HepG2 (cell line): ENCODE measurements at regions not wholly inside any gene's neighbourhood (a gene's known extent, or its start where the extent isn't known, plus 50 kb on each side); places are given as distances from the start of the nearest gene placed in this dataset.

ENCODE experiments used
- ATAC-seq: fragments of 200-7000 bp; cut with Tn5 transposase; 3 replicates; pipeline ENCODE4 v1.9.1; 2020; ENCODE audit warnings: mild to moderate bottlenecking, moderate library complexity
- BruUV-seq: library from RNA; stranded (reverse); fragments of 400-500 nt; replicated peaks from 2 replicates; lab custom pipeline; 2021; lab: Mats Ljungman, UMichigan
- CTCF ChIA-PET: fragments of 300-600 bp; formaldehyde crosslinking; extraction: SDS; loops from one replicate; lab custom pipeline; 2021; ENCODE audit warnings: low total read pairs, inconsistent platforms, low intra/inter-chr PET ratio; lab: Yijun Ruan, JAX
- POLR2A ChIA-PET: fragments of 350-600 bp; sonication (Branson Sonifier 250); formaldehyde crosslinking; loops from one replicate; lab custom pipeline; 2020; ENCODE audit warnings: antibody characterized with exemption, inconsistent platforms; lab: Yijun Ruan, JAX
- DNase-seq: peaks from one replicate; pipeline ENCODE4 v3.0.0-alpha.2; 2015; ENCODE audit warnings: low spot score
- FAIRE-seq: peaks from 3 replicates; lab custom pipeline; 2011; peaks lifted over from hg19 to GRCh38; lab: Jason Lieb, UNC
- H2AFZ ChIP-seq: one replicate; pipeline ENCODE4 v1.6.1; 2011; ENCODE audit warnings: low read length, inconsistent platforms
- H3K27ac ChIP-seq: fragments of 300-600 bp; 3 replicates; pipeline ENCODE4 v1.8.0; 2011; ENCODE audit warnings: mixed run types, mild to moderate bottlenecking, mixed read lengths, low read length, inconsistent platforms; ENCODE audit not compliant: insufficient read depth; ENCODE audit errors: extremely low read length
- H3K27me3 ChIP-seq, 2 experiments: fragments of 200-600 bp in 1 of 2; 2 replicates in 1 of 2; 3 replicates in 1 of 2; pipeline versions ENCODE4 v1.6.0 to v1.8.0; 2011; ENCODE audit warnings: low read length in 2 of 2, mild to moderate bottlenecking in 2 of 2, moderate library complexity in 2 of 2, inconsistent platforms in 1 of 2; ENCODE audit not compliant: insufficient read depth in 2 of 2, control insufficient read depth in 1 of 2
- H3K36me3 ChIP-seq, 2 experiments: fragments of 200-600 bp in 1 of 2; replicated peaks in 1 of 2; 2 replicates in 1 of 2; 3 replicates in 1 of 2; pipeline versions ENCODE4 v1.5.1 to v1.8.0; 2011; ENCODE audit warnings: low read length in 2 of 2, inconsistent platforms in 1 of 2; ENCODE audit not compliant: insufficient read depth in 2 of 2, control insufficient read depth in 1 of 2
- H3K4me1 ChIP-seq: 2 replicates; pipeline ENCODE4 v1.5.1; 2012; ENCODE audit warnings: low read length, inconsistent platforms; ENCODE audit not compliant: insufficient read depth
- H3K4me2 ChIP-seq: 2 replicates; pipeline ENCODE4 v1.6.0; 2011; ENCODE audit warnings: low read depth, low read length, inconsistent platforms
- H3K4me3 ChIP-seq, 3 experiments: fragments of 200-600 bp in 1 of 3; sonication (generic), shearing (Covaris generic) in 1 of 3; replicated peaks in 1 of 3; 2 replicates each; pipeline ENCODE4 v1.5.1; 2011 to 2016; ENCODE audit warnings: low read length in 3 of 3, inconsistent platforms in 2 of 3, low read depth in 2 of 3, mild to moderate bottlenecking in 2 of 3, control low read depth in 1 of 3, mixed read lengths in 1 of 3; ENCODE audit not compliant: insufficient read depth in 1 of 3
- H3K79me2 ChIP-seq: one replicate; pipeline ENCODE4 v1.6.1; 2011; ENCODE audit warnings: low read length, inconsistent platforms; ENCODE audit not compliant: insufficient read depth
- H3K9ac ChIP-seq: 2 replicates; pipeline ENCODE4 v1.6.0; 2011; ENCODE audit warnings: mild to moderate bottlenecking, low read depth, low read length, inconsistent platforms; ENCODE audit not compliant: insufficient read depth
- H3K9me3 ChIP-seq: 2 replicates; pipeline ENCODE4 v1.5.1; 2012; ENCODE audit warnings: mild to moderate bottlenecking, low read length
- H4K20me1 ChIP-seq: 2 replicates; pipeline ENCODE4 v1.6.0; 2011; ENCODE audit warnings: inconsistent platforms, mild to moderate bottlenecking, low read length, moderate library complexity; ENCODE audit not compliant: insufficient read depth
- HIVEP1 ChIP-seq: sonication (generic); formaldehyde crosslinking; IDR thresholded peaks from 2 replicates; pipeline ENCODE4 v1.4.0; 2020; ENCODE audit warnings: mild to moderate bottlenecking, missing genetic modification reagents
- HNRNPK ChIP-seq: fragments of 200-400 bp; formaldehyde crosslinking; IDR thresholded peaks from 2 replicates; pipeline ENCODE4 v1.6.1; 2018; ENCODE audit warnings: low read length, low read depth, moderate library complexity, mild to moderate bottlenecking; ENCODE audit not compliant: poor library complexity, severe bottlenecking
- JUNB ChIP-seq: sonication (generic); formaldehyde crosslinking; IDR thresholded peaks from 2 replicates; pipeline ENCODE4 v1.8.0; 2022; ENCODE audit warnings: missing genetic modification reagents, mild to moderate bottlenecking, borderline replicate concordance
- KDM1A ChIP-seq: IDR thresholded peaks from 2 replicates; pipeline ENCODE4 v1.6.1; 2016; ENCODE audit warnings: missing compliant biosample characterization
- MEF2D ChIP-seq: sonication (generic); formaldehyde crosslinking; IDR thresholded peaks from 2 replicates; pipeline ENCODE4 v1.5.1; 2020; ENCODE audit warnings: mild to moderate bottlenecking, missing genetic modification reagents
- NFKBIZ ChIP-seq: IDR thresholded peaks from 2 replicates; pipeline ENCODE4 v1.6.1; 2018; ENCODE audit warnings: missing genetic modification reagents, missing compliant biosample characterization
- RXRA ChIP-seq: sonication (generic); formaldehyde crosslinking; IDR thresholded peaks from 2 replicates; pipeline ENCODE4 v1.5.1; 2020; ENCODE audit warnings: missing genetic modification reagents
- SIN3A ChIP-seq: IDR thresholded peaks from 2 replicates; pipeline ENCODE4 v1.6.1; 2011; ENCODE audit warnings: low read depth, mild to moderate bottlenecking, control low read depth, low read length, borderline replicate concordance
- ZBTB20 ChIP-seq: sonication (generic); formaldehyde crosslinking; IDR thresholded peaks from 2 replicates; pipeline ENCODE4 v1.8.1; 2023; ENCODE audit warnings: missing genetic modification reagents, low read depth, mild to moderate bottlenecking, borderline replicate concordance
- ZNF282 ChIP-seq: fragments of 450-650 bp; IDR thresholded peaks from 2 replicates; pipeline ENCODE4 v1.6.1; 2018; ENCODE audit not compliant: partially characterized antibody
- ZNF30 ChIP-seq: sonication (generic); formaldehyde crosslinking; IDR thresholded peaks from 2 replicates; pipeline ENCODE4 v1.5.0; 2020; ENCODE audit warnings: mild to moderate bottlenecking, missing genetic modification reagents
- ZNF382 ChIP-seq: sonication (generic); formaldehyde crosslinking; IDR thresholded peaks from 2 replicates; pipeline ENCODE4 v1.5.0; 2020; ENCODE audit warnings: missing genetic modification reagents, mild to moderate bottlenecking, borderline replicate concordance
- WGBS: methylation state at CpG from one replicate; pipeline ENCODE4 v1.1.6; 2017; ENCODE audit warnings: low lambda C conversion rate; 5-methylcytosine and 5-hydroxymethylcytosine counted together
- in situ Hi-C: cut with HindIII; loops from 2 replicates; pipeline ENCODE4 v1.10.0; 2017; ENCODE audit warnings: low pct_unique_long_range_greater_than_20kb; ENCODE audit not compliant: extremely low pct_ligation_motif_present
- intact Hi-C: fragments of 100-400 bp; cut with micrococcal nuclease; formaldehyde crosslinking; loops from one replicate; pipeline ENCODE4 v1.10.0; 2022; ENCODE audit not compliant: unreplicated experiment

DNA sequence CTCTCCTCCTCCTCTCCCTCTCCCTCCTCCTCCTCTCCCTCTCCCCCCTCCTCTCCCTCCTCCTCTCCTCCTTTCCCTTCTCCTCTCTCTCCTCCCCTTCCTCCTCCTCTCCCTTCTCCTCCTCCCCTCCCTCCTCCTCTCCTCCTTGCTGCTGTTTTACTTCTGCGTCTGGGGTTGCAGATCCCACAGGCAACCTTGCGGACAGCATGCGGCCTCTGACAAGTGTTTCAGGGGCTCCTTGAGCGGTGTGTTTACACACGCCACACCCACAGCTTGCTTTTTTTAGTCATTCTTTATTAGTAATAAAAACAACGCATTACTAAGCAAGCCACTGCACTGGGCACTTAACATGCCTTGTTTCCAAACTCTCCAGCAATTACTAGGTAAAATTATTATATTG, 81.9 kb downstream of the TFAP2C start:
- no peak overlapping the region for H3K4me3 ChIP-seq
- TF ChIP-seq ZNF282 (peak; percentile 19), HNRNPK (peak; percentile 5), NFKBIZ (CRISPR knock-in tag) (no peak), MEF2D (CRISPR knock-in tag) (no peak), KDM1A (no peak), JUNB (no peak), SIN3A (no peak)
- TF ChIP-seq, all 625 proteins: peak for 2
- no peaks in the 10 kb centered on the region for H3K36me3 ChIP-seq
- no peaks in the 10 kb centered on the region for H3K79me2 ChIP-seq
- DNase-seq: no peak
- no peaks in the 10 kb centered on the region for H3K9me3 ChIP-seq
- H3K4me1 ChIP-seq: no peaks in the 10 kb centered on the region
- in situ Hi-C loops: no loop called here
- no TSS peak for BruUV-seq
- H4K20me1 ChIP-seq: no peaks in the 10 kb centered on the region
- intact Hi-C loops: no loop called here
- no peak for ATAC-seq
- H2AFZ ChIP-seq: no peak overlapping the region
- FAIRE-seq: no peak
- WGBS: 16% methylated on average over 6 of the region's 6 CpGs
- H3K27ac ChIP-seq: no peak overlapping the region
- H3K9ac ChIP-seq: no peak overlapping the region
- ChIA-PET POLR2A (no interaction called here), CTCF (no interaction called here)
- no peak overlapping the region for H3K4me2 ChIP-seq
- H3K27me3 ChIP-seq: peaks cover 0 to 27% of the 10 kb centered on the region in 2 experiments

DNA sequence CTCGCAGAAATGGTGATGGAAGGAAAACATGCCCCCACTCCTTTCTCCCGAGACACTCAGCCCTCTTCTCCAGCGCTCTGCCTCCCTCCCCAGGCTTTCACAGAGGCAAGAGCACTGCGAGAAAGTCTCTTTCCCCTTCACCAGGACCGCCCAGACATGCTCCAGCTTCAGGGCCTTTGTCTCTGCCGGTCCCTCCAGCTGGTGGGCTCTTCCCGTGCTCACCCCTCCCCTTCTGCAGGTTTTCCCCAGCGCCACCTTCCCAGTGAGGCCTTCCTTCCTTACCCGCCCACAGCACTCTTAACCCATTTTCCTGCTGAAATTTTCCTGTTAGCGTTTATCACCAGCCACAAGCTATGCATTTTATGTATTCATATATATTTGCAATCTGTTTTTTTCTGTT, 86.2 kb downstream of the TFAP2C start:
- no peak for DNase-seq
- ATAC-seq: no peak
- Histone ChIP-seq H2AFZ (no peak overlapping the region), H3K27ac (no peak overlapping the region), H3K79me2 (no peaks in the 10 kb centered on the region), H4K20me1 (no peaks in the 10 kb centered on the region), H3K4me2 (no peak overlapping the region), H3K9ac (no peak overlapping the region), H3K36me3 (no peaks in the 10 kb centered on the region), H3K4me3 (no peak overlapping the region), H3K4me1 (no peaks in the 10 kb centered on the region), H3K27me3 (peaks cover 3 to 15% of the 10 kb centered on the region in 2 experiments; a peak in 2 of 5 replicates), H3K9me3 (no peaks in the 10 kb centered on the region)
- in situ Hi-C loops (no loop called here), intact Hi-C loops (no loop called here)
- no TSS peak for BruUV-seq
- CTCF ChIA-PET: no interaction called here
- TF ChIP-seq RXRA (CRISPR knock-in tag): no peak
- TF ChIP-seq ZBTB20 (CRISPR knock-in tag): no peak
- no peak for TF ChIP-seq ZNF30 (CRISPR knock-in tag)
- TF ChIP-seq HIVEP1 (CRISPR knock-in tag): no peak
- TF ChIP-seq ZNF382 (CRISPR knock-in tag): no peak
- FAIRE-seq: no peak
- POLR2A ChIA-PET: no interaction called here
- 3% methylated on average over 10 of the region's 10 CpGs for WGBS
